Retinal pigment epithelial cell (primary cell): ENCODE measurements at regions not wholly inside any gene's neighbourhood (a gene's known extent, or its start where the extent isn't known, plus 50 kb on each side); places are given as distances from the start of the nearest gene placed in this dataset.

ENCODE experiments used
- DNase-seq: peaks from one replicate; pipeline ENCODE4 v3.0.0-alpha.2; 2010; ENCODE audit warnings: low read depth
- H3K4me3 ChIP-seq: 2 replicates; pipeline ENCODE4 v1.5.1; 2011; ENCODE audit warnings: mild to moderate bottlenecking, low read length, control low read depth, moderate library complexity
- CTCF ChIP-seq: conservative IDR thresholded peaks from 2 replicates; pipeline ENCODE4 v1.5.1; 2011; ENCODE audit warnings: low read depth, low read length, control low read depth, inconsistent platforms

GRCh38 chr16:86031141-86031678 lies 132.2 kb downstream of the IRF8 start:
- H3K4me3 ChIP-seq, result no peak overlapping the region
- no peak for TF ChIP-seq CTCF
- DNase-seq, result no peak

GRCh38 chr16:86033016-86033474 lies 134.1 kb downstream of the IRF8 start:
- no peak for DNase-seq
- H3K4me3 ChIP-seq, result no peak overlapping the region
- TF ChIP-seq CTCF, result no peak

- no peak for DNase-seq
- TF ChIP-seq CTCF, result no peak
- no peak overlapping the region for H3K4me3 ChIP-seq
These were observed 135.0 kb downstream of the IRF8 start for GRCh38 chr16:86033971-86034370.

GRCh38 chr16:86034421-86034919 lies 135.5 kb downstream of the IRF8 start:
- no peak for TF ChIP-seq CTCF
- DNase-seq, result no peak

GRCh38 chr16:86035906-86036305 lies 136.9 kb downstream of the IRF8 start:
- no peak for TF ChIP-seq CTCF

More at GRCh38 chr16:86034421-86034919, 135.5 kb downstream of the IRF8 start:
- no peak overlapping the region for H3K4me3 ChIP-seq

GRCh38 chr16:86037999-86038925 lies 139.3 kb downstream of the IRF8 start:
- H3K4me3 ChIP-seq, result no peak overlapping the region

More at GRCh38 chr16:86035906-86036305, 136.9 kb downstream of the IRF8 start:
- no peak for DNase-seq
- H3K4me3 ChIP-seq, result no peak overlapping the region

More at GRCh38 chr16:86037999-86038925, 139.3 kb downstream of the IRF8 start:
- no peak for TF ChIP-seq CTCF
- no peak for DNase-seq
